Upper lobe of left lung (tissue), 4 donors: ENCODE measurements at regions not wholly inside any gene's neighbourhood (a gene's known extent, or its start where the extent isn't known, plus 50 kb on each side); places are given as distances from the start of the nearest gene placed in this dataset.

Experiments used
- CTCF ChIP-seq, 6 experiments: fragments of 450-650 bp in 4 of 6; fragments of 200-600 bp in 2 of 6; sonication (generic) in 2 of 6; IDR thresholded peaks; one replicate each; pipeline ENCODE4 v1.5.1; 2016 to 2019; ENCODE audit warnings: antibody characterized with exemption in 6 of 6
- POLR2A ChIP-seq, 4 donors: fragments of 450-650 bp; IDR thresholded peaks; one replicate each; pipeline ENCODE4 v1.5.1; 2016 to 2017; ENCODE audit warnings: antibody characterized with exemption in 4 of 4, mild to moderate bottlenecking in 2 of 4

DNA sequence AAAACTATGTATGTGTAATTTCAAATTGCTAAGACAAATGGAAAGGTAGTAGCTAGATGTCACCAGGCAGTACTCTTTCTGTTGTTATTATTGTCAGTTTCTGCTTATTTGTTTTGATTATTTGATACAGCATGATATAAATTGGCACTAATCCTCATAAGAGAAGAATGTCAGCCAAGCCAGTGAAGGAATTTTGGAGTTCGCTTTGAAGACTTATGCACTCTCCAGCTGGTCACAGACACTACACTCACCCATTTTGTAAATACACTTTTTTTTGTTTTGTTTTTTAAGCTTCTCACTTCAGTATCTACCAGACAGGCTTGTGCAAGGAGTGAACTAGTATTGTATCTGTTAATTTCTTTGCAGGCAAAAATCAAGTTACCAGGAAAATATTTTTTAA, 180.2 kb upstream of the TTC14 start:
- TF ChIP-seq POLR2A (IDR thresholded peaks at IDR 0.05) (no peak), CTCF (IDR thresholded peaks at IDR 0.05) (no peak)
